ENCODE measurements at regions not wholly inside any gene's neighbourhood (a gene's known extent, or its start where the extent isn't known, plus 50 kb on each side); places are given as distances from the start of the nearest gene placed in this dataset.

DNA sequence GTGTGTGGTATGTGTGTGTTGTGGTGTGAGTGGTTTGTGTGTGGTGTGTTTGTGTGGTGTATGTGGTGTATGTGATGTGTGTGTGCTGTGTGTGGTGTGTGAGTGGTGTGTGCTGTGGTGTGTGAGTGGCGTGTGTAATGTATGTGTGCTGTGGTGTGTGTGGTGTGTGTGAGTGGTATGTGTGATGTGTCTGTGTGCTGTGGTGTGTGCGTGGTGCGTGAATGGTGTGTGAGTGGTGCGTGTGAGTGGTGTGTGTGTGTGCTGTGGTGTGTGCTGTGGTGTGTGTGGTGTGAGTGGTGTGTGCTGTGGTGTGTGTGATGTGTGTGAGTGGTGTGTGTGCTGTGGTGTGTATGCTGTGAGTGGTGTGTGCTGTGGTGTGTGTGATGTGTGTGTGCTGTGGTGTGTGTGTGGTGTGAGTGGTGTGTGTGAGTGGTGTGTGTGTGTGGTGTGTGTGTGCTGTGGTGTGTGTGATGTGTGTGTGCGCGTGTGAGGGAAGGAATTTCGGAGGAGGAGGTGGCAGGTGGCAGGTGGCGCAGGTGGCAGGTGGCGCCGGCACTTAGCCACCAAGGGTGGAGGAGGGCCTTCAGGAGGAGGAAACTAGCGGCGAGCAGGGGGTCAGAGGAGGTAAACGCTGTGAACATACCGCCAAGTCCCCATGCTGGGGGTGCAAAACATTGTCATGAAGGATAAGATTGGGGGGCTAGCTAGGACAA is 191.8 kb downstream of the MELK start:
- DNase-seq (ENCODE audit: low read depth in 2 of 2), result no peak

DNA sequence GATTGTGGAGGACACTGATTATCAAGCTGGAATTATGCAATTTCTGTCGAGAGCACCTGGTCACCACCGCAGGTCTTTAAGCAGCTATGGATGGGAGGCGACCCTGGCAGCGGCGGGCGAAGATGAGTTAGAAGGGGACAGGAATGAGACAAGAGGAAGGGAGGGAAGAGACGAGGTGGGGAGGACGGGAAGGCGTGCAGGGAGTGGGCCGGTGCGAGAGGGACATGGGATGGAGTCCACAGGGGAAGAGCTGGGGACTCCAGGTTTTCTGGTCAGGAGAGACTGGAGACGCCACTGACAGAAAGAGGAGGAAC is 192.3 kb downstream of the MELK start:
- DNase-seq (ENCODE audit: low read depth in 2 of 2), result no peak

DNA sequence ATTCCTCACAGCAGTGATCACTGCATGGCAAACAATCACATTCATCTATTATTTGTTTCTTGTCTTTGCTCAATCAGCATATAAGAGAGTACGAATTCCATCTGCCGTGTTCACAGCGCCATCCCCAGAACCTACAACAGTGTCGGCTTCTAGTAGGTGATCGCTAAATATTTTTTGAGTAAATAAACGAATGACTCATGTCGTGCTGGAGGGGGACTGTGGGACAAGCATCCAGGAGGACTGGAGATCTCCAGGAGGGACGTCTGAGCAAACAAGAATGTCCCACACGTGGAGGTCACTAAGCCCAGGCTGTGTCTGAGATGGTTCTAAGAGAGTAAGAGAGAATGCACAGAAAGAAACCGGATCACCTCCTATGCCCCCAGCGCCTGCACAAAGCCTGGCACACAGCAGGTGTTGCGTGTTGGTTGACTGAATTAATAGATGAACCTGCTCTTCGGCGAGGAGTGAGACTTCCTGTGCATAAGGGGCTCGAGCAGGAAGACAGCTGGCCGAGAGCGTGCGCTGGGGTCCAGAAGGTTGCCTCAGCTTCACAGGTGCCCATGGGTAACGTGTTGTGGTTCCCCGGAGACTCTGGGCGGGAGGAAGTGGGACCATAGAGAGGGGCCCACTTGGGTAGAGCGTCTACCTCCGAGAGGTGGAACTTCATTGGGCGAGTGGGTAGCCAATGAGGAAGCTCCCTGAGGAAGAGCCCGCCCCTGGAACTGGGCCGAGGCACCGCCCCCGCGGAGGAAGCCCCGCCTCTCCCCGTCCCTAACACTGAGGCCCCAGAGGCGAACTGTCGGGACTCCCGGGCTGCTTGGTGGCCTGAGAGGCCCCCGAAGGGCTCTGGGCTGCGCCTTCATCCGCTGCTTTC is 193.0 kb downstream of the MELK start:
- peak in 1 of 2 donors; percentile 11 for DNase-seq (ENCODE audit: low read depth in 2 of 2)

DNA sequence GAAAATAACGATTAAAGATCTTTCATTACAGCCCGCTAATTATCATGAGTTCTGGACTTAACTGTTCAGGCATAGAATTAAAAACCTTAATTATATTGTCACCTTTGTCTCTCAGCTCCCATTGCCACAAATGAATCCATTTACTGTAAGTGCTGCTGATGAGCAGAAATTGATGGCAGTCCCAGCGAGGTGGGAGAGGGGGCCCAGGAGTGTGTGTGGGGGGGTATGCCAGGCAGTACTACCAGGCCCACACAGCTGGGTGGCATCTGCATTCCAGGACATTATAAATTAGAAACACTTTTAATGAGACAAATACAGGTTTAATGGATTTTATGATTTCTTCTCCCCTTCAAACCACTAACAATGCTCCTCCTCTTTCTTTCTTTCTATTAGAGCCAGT is 196.0 kb downstream of the MELK start:
- no peak for DNase-seq (ENCODE audit: low read depth in 2 of 2)

DNA sequence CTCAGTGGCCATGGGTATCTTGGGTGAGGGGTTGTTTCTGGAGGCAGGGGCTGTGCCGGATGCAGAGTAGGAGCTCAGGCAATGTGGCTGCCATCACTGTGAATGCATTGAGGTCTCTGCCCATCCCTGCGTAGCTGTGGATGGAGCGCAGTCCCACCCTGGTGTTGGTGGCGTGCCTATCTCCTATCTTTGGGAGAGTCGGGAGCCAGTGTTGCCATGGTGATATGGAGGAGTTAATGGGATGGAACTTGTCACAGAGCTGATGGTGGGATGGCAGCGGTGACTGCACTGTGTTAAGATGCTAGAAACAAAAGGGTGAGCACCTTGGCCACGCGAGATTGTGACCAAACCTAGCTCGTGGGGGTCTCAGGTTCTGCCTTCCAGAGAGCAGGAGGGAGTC is 197.3 kb downstream of the MELK start:
- DNase-seq (ENCODE audit: low read depth in 2 of 2), result no peak

DNA sequence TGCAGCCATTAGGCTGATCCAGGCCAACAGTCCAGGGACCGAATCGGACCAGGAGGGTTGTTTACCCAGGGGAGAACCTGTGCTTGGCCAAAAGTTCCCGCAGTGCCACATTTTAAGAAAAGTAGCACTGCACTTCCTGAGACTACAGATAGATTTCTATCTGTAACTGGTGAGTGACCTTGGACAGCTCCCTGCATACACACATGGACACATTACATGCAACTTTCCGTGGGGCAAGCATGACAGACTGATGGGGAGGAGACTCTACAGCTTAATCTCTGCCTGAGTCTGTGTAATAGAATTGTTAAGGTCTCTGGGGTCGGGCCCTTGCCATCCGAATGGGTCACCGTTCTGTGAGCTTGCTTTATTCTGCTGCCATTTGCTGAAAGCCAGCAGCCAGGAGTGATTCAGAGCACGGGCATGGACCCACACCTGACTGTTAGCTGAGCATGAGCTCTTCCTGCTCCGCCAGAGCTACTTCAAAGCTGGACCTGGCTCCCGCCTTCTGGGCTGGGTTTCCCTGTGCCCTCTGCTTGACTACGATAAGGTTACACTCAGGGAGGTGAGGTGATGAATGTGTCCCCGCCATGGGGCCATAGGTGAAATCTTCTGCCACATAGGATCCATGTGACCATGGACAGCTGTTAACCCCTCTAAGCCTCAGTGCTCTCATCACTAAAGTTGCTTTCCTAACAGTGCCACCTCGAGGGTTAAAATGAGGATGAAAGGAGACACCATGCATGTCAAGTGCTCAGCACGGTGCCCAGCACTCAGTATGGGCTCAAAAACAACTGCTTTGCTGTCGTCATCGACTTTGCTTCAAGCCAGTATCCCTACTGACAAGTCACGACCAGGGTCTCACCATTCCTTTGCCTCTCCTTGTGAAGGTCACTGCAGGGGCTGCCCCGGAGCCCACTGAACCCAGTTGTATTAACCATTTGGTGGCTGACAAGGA is 200.0 kb downstream of the MELK start:
- DNase-seq (ENCODE audit: low read depth in 2 of 2), result peak in 1 of 2 donors; percentile 32

DNA sequence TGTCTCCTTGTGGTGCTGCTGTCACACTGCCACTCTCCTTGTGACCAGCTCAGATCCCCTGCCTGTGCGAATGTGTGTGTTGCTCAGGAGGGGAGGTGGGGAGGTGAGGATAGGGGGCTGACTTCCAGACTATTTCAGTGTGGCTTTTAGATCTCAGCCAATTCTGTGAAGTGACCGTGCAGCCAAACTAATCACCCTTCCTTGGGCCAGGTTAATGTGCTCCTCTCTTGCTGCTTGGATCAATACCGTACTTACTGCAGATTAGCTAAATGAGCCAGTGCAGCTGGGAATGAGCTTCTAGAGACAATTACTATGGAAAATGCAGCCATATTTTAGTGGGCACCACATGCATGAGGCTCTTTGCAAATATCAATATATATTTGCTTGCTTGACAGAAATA is 206.0 kb downstream of the MELK start:
- DNase-seq (ENCODE audit: low read depth in 2 of 2), result no peak

DNA sequence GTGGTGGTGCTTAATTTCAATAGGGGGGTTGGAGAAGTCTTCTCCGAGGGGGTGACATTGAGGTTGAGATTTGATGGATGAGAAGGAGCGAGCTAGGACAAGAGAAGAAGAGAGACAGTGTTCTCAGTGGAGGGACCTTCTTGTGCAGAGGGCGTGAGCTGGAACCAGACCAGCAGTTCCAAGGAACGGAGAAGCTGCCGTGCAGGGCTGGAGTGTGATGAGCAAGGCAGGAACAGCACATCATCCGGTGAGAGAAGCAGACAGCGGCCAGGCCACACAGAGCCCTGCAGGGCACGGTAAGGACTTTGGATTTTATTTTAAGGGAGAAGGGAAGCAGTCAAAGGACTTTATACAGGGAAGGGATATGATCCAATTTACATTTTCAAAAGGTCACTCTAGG is 206.9 kb downstream of the MELK start:
- DNase-seq (ENCODE audit: low read depth in 2 of 2), result no peak

DNA sequence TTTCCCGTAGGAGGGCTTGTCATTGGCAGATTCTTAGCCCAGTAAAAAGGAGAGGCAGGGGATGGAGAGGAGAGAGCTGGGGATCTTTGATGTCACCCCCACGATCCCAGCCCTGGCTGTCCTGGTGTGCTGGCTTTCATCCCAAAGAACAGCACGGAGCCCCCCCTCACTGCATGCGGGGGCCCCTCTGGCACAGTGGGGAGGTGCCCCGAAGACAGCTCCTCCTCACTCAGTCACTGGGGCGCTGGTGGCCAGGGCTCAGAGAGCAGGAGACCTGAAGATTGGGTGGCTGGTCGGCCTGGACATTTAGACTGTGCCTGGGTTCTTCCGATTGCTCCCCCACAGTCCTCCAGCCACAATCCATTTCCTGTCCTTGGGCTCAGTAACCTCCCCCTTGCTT is 207.5 kb downstream of the MELK start:
- DNase-seq (ENCODE audit: low read depth in 2 of 2), result no peak

DNA sequence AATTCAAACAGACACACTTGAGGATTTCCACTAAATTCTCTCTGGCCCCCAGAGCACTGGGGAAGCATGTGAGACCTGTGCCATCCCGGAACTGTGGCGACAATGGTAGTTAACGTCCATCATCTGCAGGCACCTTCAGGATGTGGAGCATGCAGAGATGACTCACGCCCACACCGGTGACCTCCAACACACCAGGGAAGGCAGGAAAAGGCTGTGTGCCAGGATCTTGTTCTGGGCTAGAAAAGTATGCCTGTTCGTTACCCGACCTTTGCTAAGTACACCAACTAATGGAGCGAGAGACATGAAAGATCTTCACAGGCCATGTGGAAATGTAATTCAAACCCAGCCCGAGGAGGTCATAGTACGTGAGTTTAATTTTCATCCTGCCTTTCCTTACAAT is 208.8 kb downstream of the MELK start:
- peak; percentile 52 to 74 for DNase-seq (ENCODE audit: low read depth in 2 of 2)
